ENCODE measurements at regions not wholly inside any gene's neighbourhood (a gene's known extent, or its start where the extent isn't known, plus 50 kb on each side); places are given as distances from the start of the nearest gene placed in this dataset.

GRCh38 chr4:186852073-186852420 lies 128.4 kb upstream of the FAT1 start:
- no peaks in the 10 kb centered on the region for H4K20me1 ChIP-seq (ENCODE audit: control insufficient read depth, insufficient read depth, low read length, poor library complexity, severe bottlenecking)
- H2AFZ ChIP-seq (ENCODE audit: insufficient read depth, low read depth, low read length, poor library complexity, severe bottlenecking), result no peak overlapping the region
- ATAC-seq (ENCODE audit: low read depth), result no peak
- H3K9ac ChIP-seq (ENCODE audit: low read length), result no peak overlapping the region
- no CpG with 5 or more reads among the region's 2 CpGs for WGBS (ENCODE audit: insufficient coverage)
- H3K9me3 ChIP-seq (ENCODE audit: control extremely low read depth in 1 of 3, control insufficient read depth in 2 of 3, insufficient read depth in 1 of 3, low read length in 2 of 3), result peaks cover 0 to 3% (median 1%) of the 10 kb centered on the region in 3 donors
- ChIA-PET CTCF (no interaction called here), POLR2A (no interaction called here)
- H3K4me1 ChIP-seq (ENCODE audit: control insufficient read depth in 2 of 2, insufficient read depth in 2 of 2, low read length in 2 of 2), result no peaks in the 10 kb centered on the region
- DNase-seq, result no peak
- Mint-ChIP-seq H3K27me3 (no peaks in the 10 kb centered on the region), H3K27ac (no peak overlapping the region), H3K4me1 (no peaks in the 10 kb centered on the region), H3K9me3 (ENCODE audit: insufficient read depth) (peaks cover 5% of the 10 kb centered on the region), H3K4me3 (no peak overlapping the region)
- intact Hi-C loops (cut with micrococcal nuclease), result no loop called here
- H3K4me3 ChIP-seq (ENCODE audit: control extremely low read depth in 1 of 5, extremely low read depth in 1 of 5, insufficient read depth in 1 of 5, low read depth in 2 of 5, low read length in 4 of 5), result no peak overlapping the region
- no peak overlapping the region for H3K4me2 ChIP-seq (replicated peaks; ENCODE audit: low read depth, low read length, poor library complexity, severe bottlenecking)
- H3K27me3 ChIP-seq (replicated peaks in 1 of 4; ENCODE audit: control extremely low read depth in 1 of 4, control insufficient read depth in 3 of 4, insufficient read depth in 4 of 4, low read length in 3 of 4), result no peaks in the 10 kb centered on the region
- H3K27ac ChIP-seq (ENCODE audit: low read length in 2 of 2), result no peak overlapping the region
- no peaks in the 10 kb centered on the region for H3K79me2 ChIP-seq (ENCODE audit: control insufficient read depth, insufficient read depth, low read length)
- no peaks in the 10 kb centered on the region for H3K36me3 ChIP-seq (replicated peaks in 1 of 2; ENCODE audit: control extremely low read depth in 1 of 2, control insufficient read depth in 1 of 2, extremely low read depth in 1 of 2, insufficient read depth in 2 of 2, low read length in 1 of 2)
- no peak for TF ChIP-seq CTCF (IDR thresholded peaks at IDR 0.05)
- no peak for TF ChIP-seq EZH2 (IDR thresholded peaks at IDR 0.05; ENCODE audit: borderline replicate concordance, insufficient read depth, low read depth, low read length, poor library complexity, severe bottlenecking)

GRCh38 chr4:186852964-186853391 lies 129.3 kb upstream of the FAT1 start:
- no peaks in the 10 kb centered on the region for H3K79me2 ChIP-seq (ENCODE audit: control insufficient read depth, insufficient read depth, low read length)
- no peak overlapping the region for H3K27ac ChIP-seq (ENCODE audit: low read length in 2 of 2)
- ChIA-PET CTCF (no interaction called here), POLR2A (no interaction called here)
- no peak overlapping the region for H3K4me2 ChIP-seq (replicated peaks; ENCODE audit: low read depth, low read length, poor library complexity, severe bottlenecking)
- 17% methylated on average over 1 of the region's 1 CpG for WGBS (ENCODE audit: insufficient coverage)
- H3K4me3 Mint-ChIP-seq, result no peak overlapping the region
- no peak overlapping the region for H3K9ac ChIP-seq (ENCODE audit: low read length)
- intact Hi-C loops (cut with micrococcal nuclease), result no loop called here
- H3K4me3 ChIP-seq (ENCODE audit: control extremely low read depth in 1 of 5, extremely low read depth in 1 of 5, insufficient read depth in 1 of 5, low read depth in 2 of 5, low read length in 4 of 5), result no peak overlapping the region
- no peak overlapping the region for H2AFZ ChIP-seq (ENCODE audit: insufficient read depth, low read depth, low read length, poor library complexity, severe bottlenecking)
- H3K9me3 ChIP-seq (ENCODE audit: control extremely low read depth in 1 of 3, control insufficient read depth in 2 of 3, insufficient read depth in 1 of 3, low read length in 2 of 3), result peaks cover 0 to 3% (median 0%) of the 10 kb centered on the region in 3 donors
- no peak for TF ChIP-seq EZH2 (IDR thresholded peaks at IDR 0.05; ENCODE audit: borderline replicate concordance, insufficient read depth, low read depth, low read length, poor library complexity, severe bottlenecking)
- no peak for TF ChIP-seq CTCF (IDR thresholded peaks at IDR 0.05)
- H3K9me3 Mint-ChIP-seq (ENCODE audit: insufficient read depth), result peaks cover 2% of the 10 kb centered on the region
- no peak overlapping the region for H3K27ac Mint-ChIP-seq
- ATAC-seq (ENCODE audit: low read depth) (no peak), DNase-seq (no peak)
- H4K20me1 ChIP-seq (ENCODE audit: control insufficient read depth, insufficient read depth, low read length, poor library complexity, severe bottlenecking), result no peaks in the 10 kb centered on the region
- no peaks in the 10 kb centered on the region for H3K27me3 Mint-ChIP-seq
- no peaks in the 10 kb centered on the region for H3K4me1 Mint-ChIP-seq
- no peaks in the 10 kb centered on the region for H3K36me3 ChIP-seq (replicated peaks in 1 of 2; ENCODE audit: control extremely low read depth in 1 of 2, control insufficient read depth in 1 of 2, extremely low read depth in 1 of 2, insufficient read depth in 2 of 2, low read length in 1 of 2)
- no peaks in the 10 kb centered on the region for H3K27me3 ChIP-seq (replicated peaks in 1 of 4; ENCODE audit: control extremely low read depth in 1 of 4, control insufficient read depth in 3 of 4, insufficient read depth in 4 of 4, low read length in 3 of 4)
- no peaks in the 10 kb centered on the region for H3K4me1 ChIP-seq (ENCODE audit: control insufficient read depth in 2 of 2, insufficient read depth in 2 of 2, low read length in 2 of 2)

Measured in B cell (primary cell).